ENCODE measurements at regions not wholly inside any gene's neighbourhood (a gene's known extent, or its start where the extent isn't known, plus 50 kb on each side); places are given as distances from the start of the nearest gene placed in this dataset.

DNA sequence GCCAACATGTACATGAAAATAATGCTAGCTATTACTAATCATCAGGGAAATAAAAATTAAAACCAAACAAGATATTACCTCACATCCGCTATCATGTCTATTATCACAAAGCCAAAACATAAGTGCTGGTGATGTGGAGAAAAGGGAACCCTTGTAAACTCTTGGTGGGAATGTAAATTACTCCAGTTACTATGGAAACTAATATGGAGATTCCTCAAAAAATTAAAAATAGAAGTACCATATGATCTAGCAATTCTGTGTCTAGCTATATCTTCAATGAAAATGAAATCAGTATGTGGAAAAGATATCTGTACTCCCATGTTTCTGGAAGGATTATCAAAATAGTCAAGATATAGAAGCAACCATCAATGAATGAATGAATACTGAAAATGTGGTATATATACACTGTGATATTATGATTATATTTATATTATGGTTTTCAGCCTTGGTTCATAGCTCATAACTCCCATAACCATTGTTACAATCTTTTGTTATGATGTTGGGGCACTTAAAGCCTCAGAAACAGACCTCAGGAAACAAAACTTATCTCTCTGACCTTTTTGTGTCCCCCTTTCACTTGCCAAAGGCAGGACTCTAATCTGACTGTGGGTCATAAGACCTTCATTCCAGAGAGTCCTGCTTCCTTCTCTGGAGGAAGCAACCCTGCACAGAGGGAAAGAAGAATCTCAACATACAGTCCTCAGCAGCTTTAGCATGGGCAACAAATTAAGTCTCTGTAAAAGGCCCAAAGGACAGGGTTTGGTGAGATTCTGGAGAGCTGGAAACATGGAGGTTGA, 933.2 kb downstream of the ADGRL3 start:
- TF ChIP-seq EP300 (IDR thresholded peaks at IDR 0.05) (no peak), POLR2A (IDR thresholded peaks at IDR 0.05) (no peak)
